Fibroblast of skin of right quadriceps (primary cell): ENCODE measurements at regions not wholly inside any gene's neighbourhood (a gene's known extent, or its start where the extent isn't known, plus 50 kb on each side); places are given as distances from the start of the nearest gene placed in this dataset.
"Not testable (repeated sequence)": the region's sequence is repeated elsewhere in the genome, so short reads cannot be mapped to it uniquely, and the experiment has no call there.

Experiments
- DNase-seq: peaks from one replicate; pipeline ENCODE4 v3.0.0-alpha.2; 2013

- no peak for DNase-seq
Measured at GRCh38 chr16:61421111-61421510, 615.1 kb downstream of the CDH8 start.

- DNase-seq, result no peak
Measured at GRCh38 chr16:61419791-61420190, 616.4 kb downstream of the CDH8 start.

GRCh38 chr16:61418802-61419201 lies 617.4 kb downstream of the CDH8 start:
- not testable (repeated sequence) for DNase-seq

DNA sequence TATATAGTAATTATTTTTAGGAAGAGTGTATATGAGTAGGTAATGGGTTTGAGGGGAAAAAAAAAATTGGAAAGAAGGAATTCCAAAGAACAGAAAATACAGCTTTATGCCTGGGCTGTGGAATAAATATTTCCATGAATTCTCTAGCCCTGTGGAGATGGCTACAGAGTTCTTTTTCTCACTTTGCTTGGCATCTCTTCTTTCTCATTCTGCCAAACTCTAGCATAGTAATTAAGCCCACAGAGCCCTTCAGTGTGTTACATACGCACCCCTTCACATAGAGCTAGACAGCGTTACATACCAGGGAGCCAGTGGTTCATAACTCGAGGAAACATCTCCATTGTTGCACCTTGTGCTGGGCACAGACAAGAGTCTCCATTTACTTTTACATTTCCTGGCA lies 621.1 kb downstream of the CDH8 start:
- DNase-seq, result no peak

- no peak for DNase-seq
Measured at GRCh38 chr16:61413021-61413420, 623.2 kb downstream of the CDH8 start.

DNA sequence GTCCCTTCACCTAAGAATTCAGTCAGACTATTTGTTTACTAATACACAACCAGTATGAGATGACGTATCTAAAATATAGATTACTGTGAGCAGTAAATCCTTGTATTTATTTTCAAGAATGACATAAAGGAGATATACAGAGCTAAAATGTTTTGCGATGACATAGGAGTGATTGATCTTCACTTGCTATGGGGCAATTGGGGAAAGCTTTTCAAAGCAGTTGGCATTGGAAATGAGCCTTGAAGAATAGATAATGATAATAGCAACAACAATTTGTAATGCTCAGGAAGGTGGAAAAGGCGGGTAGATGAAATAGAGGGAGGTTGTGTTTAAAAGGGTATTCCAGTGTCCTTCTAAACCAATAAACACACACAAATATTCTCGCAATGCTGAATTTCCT lies 623.7 kb downstream of the CDH8 start:
- no peak for DNase-seq

DNA sequence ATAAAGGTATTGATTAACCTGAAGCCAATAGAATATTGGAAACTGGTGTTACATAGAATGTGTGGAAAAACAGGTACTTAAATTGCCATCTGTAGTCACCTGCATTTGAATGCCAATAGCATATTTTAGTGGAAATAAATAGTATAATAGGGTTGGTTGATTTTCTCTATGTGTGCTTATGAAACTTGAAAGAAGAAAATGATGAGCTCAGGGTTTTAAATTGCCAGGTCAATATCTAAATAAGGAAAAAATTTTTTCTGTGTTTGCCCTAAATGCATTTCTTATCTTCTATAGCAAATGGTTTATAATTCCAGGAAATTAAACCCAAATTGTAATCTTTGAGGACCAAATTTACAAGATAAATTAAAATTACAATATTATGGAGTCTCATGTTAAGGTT lies 626.6 kb downstream of the CDH8 start:
- DNase-seq, result no peak

DNA sequence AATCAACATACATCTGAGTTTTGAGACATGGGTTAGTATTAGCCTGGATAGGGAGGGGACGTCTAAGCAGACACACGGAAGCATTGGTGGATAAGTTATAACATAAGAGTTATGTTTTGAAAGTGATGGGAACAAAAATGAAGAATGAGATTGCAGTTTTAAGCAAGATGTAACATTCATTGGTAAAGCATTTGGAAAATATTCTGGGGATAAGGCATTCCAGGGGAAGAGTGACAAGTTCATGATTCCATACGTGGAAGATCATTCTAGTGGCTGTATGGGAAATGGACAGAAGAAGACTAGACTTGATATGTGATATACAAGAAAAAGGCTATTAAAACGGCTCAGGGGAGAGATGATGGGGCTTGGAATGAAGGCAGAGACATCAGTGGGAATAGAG lies 632.9 kb downstream of the CDH8 start:
- DNase-seq, result no peak

- DNase-seq, result no peak
Measured at GRCh38 chr16:61391896-61392295, 644.3 kb downstream of the CDH8 start.

DNA sequence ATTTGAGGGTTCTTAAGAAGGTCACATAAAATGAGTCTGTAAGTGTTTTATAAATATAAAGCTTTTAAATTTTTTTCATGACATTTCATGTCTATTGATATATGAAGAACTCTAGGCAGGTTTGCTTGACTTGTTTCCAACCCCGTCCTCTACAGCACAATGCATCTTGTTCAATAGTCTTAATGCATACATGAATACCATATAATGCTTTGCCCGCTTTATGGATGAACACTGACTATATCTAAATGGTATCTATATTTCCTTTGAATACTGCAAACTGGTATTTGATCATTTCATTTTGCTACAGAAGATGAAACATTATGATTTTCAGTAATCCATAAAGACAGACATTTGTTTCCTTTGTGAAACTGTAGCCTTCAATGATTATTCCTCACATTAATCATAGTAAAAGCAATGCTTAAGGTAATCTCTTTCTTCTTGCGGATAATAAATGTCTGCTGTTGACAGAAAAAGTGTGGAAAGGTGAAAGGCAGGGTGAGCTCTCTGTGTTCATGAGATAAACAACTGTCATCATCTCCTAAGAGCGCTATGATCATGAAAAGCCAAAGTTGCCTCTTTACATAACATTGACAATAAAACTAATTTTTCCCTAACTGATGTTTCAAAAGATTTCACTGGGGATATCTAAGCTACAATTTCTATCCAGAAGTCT lies 645.1 kb downstream of the CDH8 start:
- no peak for DNase-seq

GRCh38 chr16:61385392-61386071 lies 650.7 kb downstream of the CDH8 start:
- no peak for DNase-seq

DNA sequence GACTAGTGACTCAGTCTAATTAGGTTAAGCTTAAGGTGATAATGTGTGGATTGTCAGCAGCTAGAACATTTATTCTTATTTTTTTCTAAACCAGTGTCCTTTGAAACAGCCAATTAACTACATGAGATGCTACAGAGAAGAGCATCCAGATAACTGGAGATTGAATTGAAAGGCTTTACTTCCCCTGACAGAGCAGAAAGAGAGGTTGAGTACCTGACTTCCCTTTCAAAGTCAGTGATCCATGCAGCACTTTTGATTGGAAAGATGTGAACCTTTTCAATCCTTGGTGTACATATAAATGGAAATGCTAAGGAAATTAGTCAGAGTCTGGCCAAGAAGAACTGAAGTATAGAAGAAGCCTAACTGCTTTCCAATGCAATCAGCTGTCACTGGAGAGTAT lies 653.8 kb downstream of the CDH8 start:
- DNase-seq, result no peak

DNA sequence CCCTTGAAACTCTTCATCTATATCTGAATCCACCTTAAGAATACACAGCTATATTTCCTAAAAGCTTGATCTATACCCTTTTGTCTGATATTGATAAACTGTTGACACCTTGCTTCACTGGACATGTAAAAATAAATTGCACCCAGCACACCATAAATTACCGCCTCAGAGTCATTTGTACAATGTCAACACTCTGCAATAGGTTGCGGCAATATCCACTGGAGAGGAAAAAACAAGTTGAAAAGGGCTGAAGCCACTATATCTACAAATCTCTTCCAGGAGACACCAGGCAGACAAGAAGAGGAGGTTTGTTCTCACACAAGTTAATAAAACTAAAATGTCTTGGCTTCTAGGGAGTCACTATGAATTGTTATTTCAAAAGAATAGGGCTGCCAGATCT lies 656.9 kb downstream of the CDH8 start:
- no peak for DNase-seq

DNA sequence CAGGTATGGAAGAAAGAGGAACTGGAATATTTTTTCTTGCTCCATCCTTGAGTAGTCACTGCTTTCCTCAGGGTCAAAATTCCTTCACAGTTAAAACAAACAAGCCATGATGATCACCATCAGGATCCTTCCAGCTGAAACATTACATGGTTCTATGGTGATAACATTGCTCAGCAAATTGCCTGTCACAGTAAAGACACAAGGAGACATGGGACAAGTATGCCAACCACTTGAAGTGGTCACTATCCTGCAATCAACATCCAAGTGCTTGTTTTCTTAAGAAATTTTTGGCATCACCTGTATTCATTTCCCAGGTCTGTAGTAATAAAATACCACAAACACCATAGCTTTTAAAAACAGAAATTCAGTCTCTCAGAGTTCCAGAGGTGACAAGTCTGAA lies 662.2 kb downstream of the CDH8 start:
- DNase-seq, result no peak

DNA sequence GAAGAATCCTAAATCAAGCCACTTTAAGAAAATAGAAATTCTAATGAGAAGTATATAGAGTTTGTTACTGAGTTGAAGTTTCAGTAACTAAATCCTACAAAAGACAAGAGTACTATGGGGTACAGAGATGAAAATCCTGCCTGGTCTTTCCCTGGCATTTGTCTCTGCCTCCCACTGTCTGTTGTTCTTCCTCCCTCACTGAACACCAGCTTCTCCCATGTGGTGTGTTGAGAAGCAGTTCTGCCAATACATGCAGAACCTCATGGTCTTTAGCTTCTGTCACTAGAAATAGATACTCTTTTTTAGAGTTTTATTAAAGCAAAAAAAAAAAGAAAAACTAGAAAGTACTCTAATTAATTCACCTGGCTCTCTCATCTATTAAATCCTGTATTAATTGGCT lies 664.4 kb downstream of the CDH8 start:
- DNase-seq, result no peak

- no peak for DNase-seq
Measured at GRCh38 chr16:61371388-61371787, 664.9 kb downstream of the CDH8 start.

GRCh38 chr16:61370564-61370963 lies 665.7 kb downstream of the CDH8 start:
- no peak for DNase-seq

DNA sequence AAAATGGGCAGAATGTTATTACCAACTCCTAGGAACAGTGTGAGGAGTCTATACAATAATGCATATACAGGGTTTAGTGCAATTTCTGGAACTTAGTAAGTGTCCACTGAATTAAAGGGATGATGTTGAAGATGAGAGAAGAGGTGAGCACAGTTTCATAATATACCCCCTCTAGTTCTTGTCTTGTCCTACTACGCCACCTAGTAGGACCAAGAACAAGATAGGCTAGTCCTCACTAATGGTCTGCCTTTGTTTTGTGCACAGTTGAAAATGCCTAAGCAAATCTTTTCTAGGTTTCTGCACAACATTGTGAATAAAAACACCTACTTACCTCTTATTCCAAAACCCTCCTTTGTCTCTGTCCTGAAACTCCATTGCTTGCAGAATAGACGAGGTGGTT lies 670.2 kb downstream of the CDH8 start:
- DNase-seq, result no peak

DNA sequence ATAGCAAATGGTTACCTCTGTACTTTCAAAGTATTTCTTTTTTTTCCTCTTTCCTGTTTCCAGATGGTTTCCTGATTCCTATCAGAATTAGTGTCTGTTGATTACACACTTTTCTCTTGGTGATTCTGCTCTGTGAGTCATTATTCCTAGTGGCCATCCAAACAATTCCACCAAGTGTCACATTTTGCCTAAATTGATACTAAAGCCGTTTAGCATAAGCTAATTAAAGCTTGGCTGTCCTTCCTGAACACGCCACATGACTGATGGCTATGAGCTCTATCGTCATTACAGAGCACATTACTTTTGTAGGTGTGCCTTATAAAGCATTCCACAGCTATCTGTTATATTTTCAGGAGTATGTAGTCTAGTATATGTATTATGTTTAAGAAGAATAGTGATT lies 671.2 kb downstream of the CDH8 start:
- DNase-seq, result no peak

DNA sequence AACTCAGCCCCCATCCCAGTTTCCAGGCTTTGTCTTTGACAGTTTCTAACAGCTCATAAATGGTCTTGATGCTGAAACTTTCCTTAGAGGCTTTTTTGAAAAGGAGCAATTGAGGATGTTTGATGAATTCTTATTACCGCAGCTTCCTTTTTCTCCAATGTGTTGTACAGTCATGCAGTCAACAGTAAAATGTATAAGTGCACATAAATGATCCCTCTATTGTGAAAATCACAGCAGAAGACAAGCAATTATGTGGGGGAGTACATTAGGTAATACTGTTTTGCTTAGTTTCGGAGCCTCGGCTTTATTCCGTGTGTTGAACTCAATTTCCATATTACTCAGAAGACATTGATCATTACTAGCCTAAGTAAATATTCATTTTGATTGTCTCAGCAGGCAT lies 673.7 kb downstream of the CDH8 start:
- no peak for DNase-seq

- DNase-seq, result no peak
Measured at GRCh38 chr16:61344791-61345190, 691.4 kb downstream of the CDH8 start.

DNA sequence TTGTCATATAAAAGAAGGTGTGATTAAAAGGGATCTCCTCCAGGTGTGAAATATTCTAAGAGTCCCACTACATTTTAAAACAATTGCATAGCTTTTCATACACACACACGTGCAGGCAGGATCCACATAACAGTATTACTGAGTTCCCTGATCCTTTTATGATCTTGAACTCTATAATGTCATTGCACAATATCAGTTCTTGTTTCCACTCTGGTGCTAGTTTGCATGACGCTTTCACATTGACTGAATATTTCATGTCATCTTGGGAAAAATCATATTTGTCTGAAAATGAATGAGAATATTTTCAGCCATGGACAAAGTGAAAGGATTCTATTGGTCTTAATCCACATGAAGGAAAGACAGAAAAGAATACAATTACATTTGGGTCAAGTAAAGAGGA lies 703.8 kb downstream of the CDH8 start:
- DNase-seq, result no peak

GRCh38 chr16:61324044-61324443 lies 712.2 kb downstream of the CDH8 start:
- no peak for DNase-seq

DNA sequence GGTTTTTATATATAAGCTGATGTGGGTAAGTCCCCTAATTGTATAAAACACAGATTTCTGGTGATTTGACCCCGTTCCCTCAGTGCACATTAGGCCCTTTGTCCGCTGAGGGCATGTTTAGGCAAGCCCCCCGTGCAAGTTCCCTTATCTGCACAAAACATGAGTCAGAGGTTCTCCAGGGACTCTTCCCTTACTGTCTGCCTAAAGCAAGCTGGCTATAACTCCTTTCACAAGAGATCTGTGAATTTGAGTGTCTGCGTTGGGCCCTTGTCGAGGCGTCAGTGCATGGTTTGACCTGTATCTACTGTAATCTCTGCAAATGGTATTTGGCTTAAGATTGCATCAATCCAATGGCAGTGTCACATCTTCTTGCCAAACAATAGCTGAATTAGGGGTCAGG lies 712.8 kb downstream of the CDH8 start:
- no peak for DNase-seq

DNA sequence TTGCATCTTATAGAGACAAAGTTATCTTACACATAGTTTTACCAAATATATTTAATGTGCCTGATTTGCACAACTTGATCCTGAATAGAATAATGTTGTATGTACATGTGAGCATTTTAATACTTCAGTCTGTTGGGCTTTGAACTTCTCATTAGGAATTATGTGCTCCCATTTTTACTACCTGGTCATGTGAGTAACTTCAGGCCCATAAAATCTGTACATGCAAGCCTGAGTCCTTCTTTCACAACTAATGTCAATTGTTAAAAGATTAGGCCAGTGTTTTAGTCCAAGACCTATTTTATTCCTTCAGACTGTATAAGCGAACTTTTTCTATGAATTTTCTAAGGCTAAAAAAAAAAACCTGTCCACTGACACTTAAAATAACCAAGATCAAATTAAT lies 715.4 kb downstream of the CDH8 start:
- DNase-seq, result no peak
